RWPE2 (cell line): ENCODE measurements at regions not wholly inside any gene's neighbourhood (a gene's known extent, or its start where the extent isn't known, plus 50 kb on each side); places are given as distances from the start of the nearest gene placed in this dataset.

Experiments
- ATAC-seq: fragments of 200-7000 bp; cut with Tn5 transposase; 3 replicates; pipeline ENCODE4 v1.9.1; 2021; ENCODE audit warnings: low read depth
- DNase-seq: peaks from one replicate; pipeline ENCODE4 v3.0.0-alpha.2; 2020; ENCODE audit warnings: low spot score
- H3K27ac ChIP-seq: fragments of 450-650 bp; 2 replicates; pipeline ENCODE4 v1.5.1; 2017; ENCODE audit warnings: mild to moderate bottlenecking; ENCODE audit not compliant: poor library complexity, severe bottlenecking
- H3K27me3 ChIP-seq: fragments of 250-450 bp; sonication (Bioruptor Pico); 2 replicates; pipeline ENCODE4 v1.5.1; 2021; ENCODE audit warnings: mild to moderate bottlenecking, moderate library complexity; ENCODE audit not compliant: insufficient read depth, poor library complexity, severe bottlenecking
- H3K36me3 ChIP-seq: fragments of 250-450 bp; sonication (Bioruptor Pico); 2 replicates; pipeline ENCODE4 v1.5.1; 2020; ENCODE audit warnings: low read depth, mild to moderate bottlenecking, moderate library complexity
- H3K4me1 ChIP-seq: fragments of 250-450 bp; sonication (Bioruptor Pico); 2 replicates; pipeline ENCODE4 v1.5.1; 2021; ENCODE audit warnings: mild to moderate bottlenecking, moderate library complexity; ENCODE audit not compliant: insufficient read depth, poor library complexity, severe bottlenecking
- H3K4me3 ChIP-seq: fragments of 250-450 bp; sonication (Bioruptor Pico); 2 replicates; pipeline ENCODE4 v1.5.1; 2021; ENCODE audit warnings: mild to moderate bottlenecking, moderate library complexity; ENCODE audit not compliant: severe bottlenecking
- H3K9me3 ChIP-seq: fragments of 250-450 bp; sonication (Bioruptor Pico); 2 replicates; pipeline ENCODE4 v1.5.1; 2021; ENCODE audit warnings: mild to moderate bottlenecking, moderate library complexity; ENCODE audit not compliant: severe bottlenecking
- TF ChIP-seq, protein P1 (sequence below): fragments of 450-650 bp; IDR thresholded peaks from one replicate; pipeline ENCODE4 v1.5.1; 2017; ENCODE audit warnings: mild to moderate bottlenecking, moderate library complexity; ENCODE audit not compliant: poor library complexity, severe bottlenecking

DNA sequence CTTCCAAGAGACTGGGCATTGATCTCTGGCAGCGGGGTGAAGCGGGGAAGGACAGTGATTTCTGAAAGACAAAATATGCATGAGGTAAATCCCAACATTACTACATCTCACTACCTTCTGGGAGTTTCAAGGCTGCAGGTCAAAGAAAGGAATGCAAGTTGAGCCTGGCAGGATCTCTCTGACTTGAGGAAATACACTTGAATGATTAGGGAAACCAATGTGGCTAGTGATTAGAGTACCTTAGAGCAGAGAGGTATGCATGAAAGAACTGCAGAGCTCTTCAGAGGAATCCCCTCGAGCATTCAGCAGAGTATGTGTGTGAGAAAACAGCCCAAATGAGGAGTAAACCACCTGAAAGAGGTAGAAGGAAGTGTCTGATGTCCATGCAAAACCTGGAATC, 2874.1 kb upstream of the PCDH20 start:
- H3K27me3 ChIP-seq: no peaks in the 10 kb centered on the region
- ATAC-seq (no peak), DNase-seq (no peak)
- H3K36me3 ChIP-seq: no peaks in the 10 kb centered on the region
- H3K9me3 ChIP-seq: no peaks in the 10 kb centered on the region
- TF ChIP-seq, protein P1, sequence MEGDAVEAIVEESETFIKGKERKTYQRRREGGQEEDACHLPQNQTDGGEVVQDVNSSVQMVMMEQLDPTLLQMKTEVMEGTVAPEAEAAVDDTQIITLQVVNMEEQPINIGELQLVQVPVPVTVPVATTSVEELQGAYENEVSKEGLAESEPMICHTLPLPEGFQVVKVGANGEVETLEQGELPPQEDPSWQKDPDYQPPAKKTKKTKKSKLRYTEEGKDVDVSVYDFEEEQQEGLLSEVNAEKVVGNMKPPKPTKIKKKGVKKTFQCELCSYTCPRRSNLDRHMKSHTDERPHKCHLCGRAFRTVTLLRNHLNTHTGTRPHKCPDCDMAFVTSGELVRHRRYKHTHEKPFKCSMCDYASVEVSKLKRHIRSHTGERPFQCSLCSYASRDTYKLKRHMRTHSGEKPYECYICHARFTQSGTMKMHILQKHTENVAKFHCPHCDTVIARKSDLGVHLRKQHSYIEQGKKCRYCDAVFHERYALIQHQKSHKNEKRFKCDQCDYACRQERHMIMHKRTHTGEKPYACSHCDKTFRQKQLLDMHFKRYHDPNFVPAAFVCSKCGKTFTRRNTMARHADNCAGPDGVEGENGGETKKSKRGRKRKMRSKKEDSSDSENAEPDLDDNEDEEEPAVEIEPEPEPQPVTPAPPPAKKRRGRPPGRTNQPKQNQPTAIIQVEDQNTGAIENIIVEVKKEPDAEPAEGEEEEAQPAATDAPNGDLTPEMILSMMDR: no peak
- H3K4me1 ChIP-seq: peaks cover 6% of the 10 kb centered on the region
- H3K27ac ChIP-seq: no peak overlapping the region
- no peak overlapping the region for H3K4me3 ChIP-seq

DNA sequence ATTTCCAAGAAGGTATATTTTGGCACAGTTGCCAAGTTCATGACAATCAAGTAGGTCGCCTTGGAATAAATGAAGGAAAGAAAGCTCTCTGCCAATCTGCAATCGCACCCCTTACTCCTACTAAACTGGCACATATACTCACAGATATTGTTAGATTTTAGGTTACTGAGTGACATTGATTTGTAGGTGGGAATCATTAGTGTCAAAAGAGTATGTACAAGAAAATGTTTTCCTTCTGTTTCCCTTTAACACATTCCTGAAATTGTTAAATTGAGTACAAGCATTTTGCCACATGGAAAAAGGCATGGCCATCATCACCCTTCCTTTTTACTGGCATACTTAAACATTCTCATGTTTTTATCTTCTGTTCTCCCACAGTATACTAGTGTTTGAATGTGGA, 2868.3 kb upstream of the PCDH20 start:
- H3K27me3 ChIP-seq: no peaks in the 10 kb centered on the region
- peaks cover 3% of the 10 kb centered on the region for H3K4me1 ChIP-seq
- DNase-seq (no peak), ATAC-seq (no peak)
- H3K9me3 ChIP-seq: no peaks in the 10 kb centered on the region
- TF ChIP-seq, protein P1: no peak
- H3K27ac ChIP-seq: no peak overlapping the region
- H3K36me3 ChIP-seq: no peaks in the 10 kb centered on the region
- no peak overlapping the region for H3K4me3 ChIP-seq

DNA sequence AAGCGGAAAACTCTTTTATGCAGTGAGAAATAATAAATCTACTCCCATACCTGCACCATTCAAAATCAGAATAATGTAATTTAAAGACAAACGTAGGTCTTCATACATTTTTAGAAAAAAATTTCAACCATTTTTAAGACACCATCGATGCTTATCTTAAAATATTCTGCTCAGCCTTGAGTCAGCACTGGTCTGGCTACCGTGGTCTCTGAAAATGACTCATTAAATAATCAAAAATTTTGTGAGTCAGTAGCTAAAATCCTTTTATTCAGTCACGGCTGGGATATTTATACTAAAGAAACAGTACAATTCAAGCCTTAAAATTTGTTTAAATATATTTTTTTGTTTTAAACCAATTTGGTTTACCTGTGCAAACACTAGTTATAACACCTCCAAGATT, 2862.8 kb upstream of the PCDH20 start:
- ATAC-seq (peak; percentile 94), DNase-seq (no peak)
- Histone ChIP-seq H3K4me1 (peaks cover 12% of the 10 kb centered on the region), H3K4me3 (no peak overlapping the region), H3K9me3 (no peaks in the 10 kb centered on the region), H3K27ac (no peak overlapping the region), H3K36me3 (no peaks in the 10 kb centered on the region), H3K27me3 (peaks cover 2% of the 10 kb centered on the region)
- TF ChIP-seq, protein P1: no peak

DNA sequence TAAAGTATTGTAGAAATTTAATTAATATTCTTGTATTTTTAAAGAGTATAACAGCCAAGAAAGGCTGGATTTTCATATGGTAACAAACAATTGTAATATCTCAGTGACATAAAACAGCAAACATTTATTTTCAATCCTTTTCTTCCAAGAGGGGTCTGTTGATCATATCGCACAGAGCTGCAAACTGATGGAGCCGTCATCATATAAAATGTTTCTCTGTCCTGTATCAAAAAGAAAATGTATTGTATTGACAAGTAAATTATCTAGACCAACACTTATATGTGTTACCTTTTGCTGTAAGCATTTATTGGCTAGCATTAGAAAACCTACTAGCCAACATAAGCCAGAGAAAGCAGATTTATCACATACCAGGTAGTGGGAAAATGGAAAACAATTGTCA, 2861.4 kb upstream of the PCDH20 start:
- Histone ChIP-seq H3K4me1 (peaks cover 12% of the 10 kb centered on the region), H3K27me3 (peaks cover 2% of the 10 kb centered on the region), H3K36me3 (no peaks in the 10 kb centered on the region), H3K4me3 (no peak overlapping the region), H3K9me3 (no peaks in the 10 kb centered on the region), H3K27ac (no peak overlapping the region)
- TF ChIP-seq, protein P1: no peak
- ATAC-seq (no peak), DNase-seq (no peak)

DNA sequence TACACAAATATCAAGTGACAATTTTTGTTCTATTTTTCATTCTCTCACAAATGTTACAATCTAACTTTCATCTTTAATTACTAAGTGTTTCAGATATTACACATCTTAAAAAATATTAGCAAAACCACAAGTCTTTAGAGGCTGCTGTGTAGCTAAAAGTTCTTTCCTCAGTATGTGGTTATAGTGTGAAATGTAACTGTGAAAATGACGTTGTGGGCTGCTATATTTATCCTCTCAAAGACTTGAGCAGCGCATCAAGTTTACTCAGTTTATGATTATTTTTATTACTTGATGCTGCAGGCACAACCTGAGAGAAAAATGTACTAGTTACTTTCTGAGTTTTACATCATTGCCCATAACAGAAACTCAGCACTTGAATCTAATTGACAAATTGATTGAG, 2860.6 kb upstream of the PCDH20 start:
- no peak for ATAC-seq

More for the DNA sequence above, 2860.6 kb upstream of the PCDH20 start:
- Histone ChIP-seq H3K9me3 (no peaks in the 10 kb centered on the region), H3K4me3 (no peak overlapping the region), H3K27ac (no peak overlapping the region), H3K36me3 (no peaks in the 10 kb centered on the region), H3K4me1 (peaks cover 12% of the 10 kb centered on the region), H3K27me3 (peaks cover 2% of the 10 kb centered on the region)
- no peak for DNase-seq
- TF ChIP-seq, protein P1: no peak
